DOHH2 (cell line): ENCODE measurements at regions not wholly inside any gene's neighbourhood (a gene's known extent, or its start where the extent isn't known, plus 50 kb on each side); places are given as distances from the start of the nearest gene placed in this dataset.

Experiments used
- EZH2phosphoT487 ChIP-seq: fragments of 200-600 bp; sonication (generic); IDR thresholded peaks from 2 replicates; pipeline ENCODE4 v1.6.1; 2017; ENCODE audit warnings: borderline replicate concordance, mild to moderate bottlenecking, antibody characterized with exemption, low read length, moderate library complexity, mixed read lengths
- TF ChIP-seq, protein P1 (sequence below): fragments of 200-600 bp; sonication (generic); IDR thresholded peaks from one replicate; pipeline ENCODE4 v1.5.1; 2014; ENCODE audit warnings: antibody characterized with exemption, mild to moderate bottlenecking, low read depth, low read length; ENCODE audit not compliant: poor library complexity, severe bottlenecking

DNA sequence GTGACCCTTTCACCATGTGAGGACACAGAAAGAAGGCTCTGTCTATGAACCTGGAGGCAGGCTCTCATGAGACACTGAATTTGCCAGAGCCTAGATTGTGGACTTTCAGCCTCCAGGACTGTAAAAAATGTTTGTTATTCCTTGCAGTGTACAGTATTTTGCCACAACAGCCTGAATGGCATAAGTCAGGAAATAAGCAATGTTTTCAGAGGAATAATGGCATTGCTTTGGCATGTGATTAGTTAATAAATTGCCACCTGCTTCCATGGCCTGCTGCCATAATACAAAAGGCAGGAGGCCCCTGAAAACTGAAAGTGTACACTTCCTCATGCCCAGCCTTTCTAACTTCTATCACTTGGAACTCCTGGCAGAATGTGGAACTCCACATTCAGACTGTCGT lies 408.1 kb downstream of the GADD45G start:
- TF ChIP-seq, protein P1, sequence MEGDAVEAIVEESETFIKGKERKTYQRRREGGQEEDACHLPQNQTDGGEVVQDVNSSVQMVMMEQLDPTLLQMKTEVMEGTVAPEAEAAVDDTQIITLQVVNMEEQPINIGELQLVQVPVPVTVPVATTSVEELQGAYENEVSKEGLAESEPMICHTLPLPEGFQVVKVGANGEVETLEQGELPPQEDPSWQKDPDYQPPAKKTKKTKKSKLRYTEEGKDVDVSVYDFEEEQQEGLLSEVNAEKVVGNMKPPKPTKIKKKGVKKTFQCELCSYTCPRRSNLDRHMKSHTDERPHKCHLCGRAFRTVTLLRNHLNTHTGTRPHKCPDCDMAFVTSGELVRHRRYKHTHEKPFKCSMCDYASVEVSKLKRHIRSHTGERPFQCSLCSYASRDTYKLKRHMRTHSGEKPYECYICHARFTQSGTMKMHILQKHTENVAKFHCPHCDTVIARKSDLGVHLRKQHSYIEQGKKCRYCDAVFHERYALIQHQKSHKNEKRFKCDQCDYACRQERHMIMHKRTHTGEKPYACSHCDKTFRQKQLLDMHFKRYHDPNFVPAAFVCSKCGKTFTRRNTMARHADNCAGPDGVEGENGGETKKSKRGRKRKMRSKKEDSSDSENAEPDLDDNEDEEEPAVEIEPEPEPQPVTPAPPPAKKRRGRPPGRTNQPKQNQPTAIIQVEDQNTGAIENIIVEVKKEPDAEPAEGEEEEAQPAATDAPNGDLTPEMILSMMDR: no peak
- no peak for TF ChIP-seq EZH2phosphoT487
